ENCODE measurements at regions not wholly inside any gene's neighbourhood (a gene's known extent, or its start where the extent isn't known, plus 50 kb on each side); places are given as distances from the start of the nearest gene placed in this dataset.
A peak's percentile ranks its signal among the peaks of the same experiment; 100 is the strongest.
"Not testable (repeated sequence)": the region's sequence is repeated elsewhere in the genome, so short reads cannot be mapped to it uniquely, and the experiment has no call there.

- not testable (repeated sequence) for H3K9me3 ChIP-seq (replicated peaks in 1 of 2; ENCODE audit: control insufficient read depth in 2 of 2, insufficient read depth in 1 of 2, low read depth in 1 of 2, low read length in 2 of 2); H3K27me3 ChIP-seq (ENCODE audit: control insufficient read depth in 3 of 3, insufficient read depth in 3 of 3, low read depth in 1 of 3, low read length in 3 of 3); H2BK5ac ChIP-seq (ENCODE audit: low read length); H2AK5ac ChIP-seq (ENCODE audit: low read depth, low read length); H3K4me2 ChIP-seq (ENCODE audit: insufficient read depth, low read length, poor library complexity, severe bottlenecking); H2BK15ac ChIP-seq (ENCODE audit: low read length); H3K18ac ChIP-seq (ENCODE audit: low read length); H3K9ac ChIP-seq (ENCODE audit: low read depth, low read length, poor library complexity); H3K23ac ChIP-seq (ENCODE audit: low read depth, low read length, poor library complexity); H3K36me3 ChIP-seq (replicated peaks in 1 of 2; ENCODE audit: control insufficient read depth in 2 of 2, insufficient read depth in 2 of 2, low read length in 2 of 2); H4K91ac ChIP-seq (ENCODE audit: low read depth, low read length, poor library complexity); H3K14ac ChIP-seq (ENCODE audit: low read length); H3K27ac ChIP-seq (replicated peaks; ENCODE audit: low read length); H3K4ac ChIP-seq (ENCODE audit: low read length); H2BK12ac ChIP-seq (ENCODE audit: low read length); H4K8ac ChIP-seq (ENCODE audit: low read depth, low read length); H2BK120ac ChIP-seq (ENCODE audit: low read depth, low read length); H3K4me1 ChIP-seq (ENCODE audit: control insufficient read depth in 2 of 2, insufficient read depth in 1 of 2, low read depth in 1 of 2, low read length in 2 of 2); DNase-seq (ENCODE audit: low spot score); H2AFZ ChIP-seq (ENCODE audit: low read length); H3K79me1 ChIP-seq (ENCODE audit: low read depth, low read length); H3K4me3 ChIP-seq (ENCODE audit: low read length in 2 of 2)
- WGBS, 2 donors (ENCODE audit: extremely low coverage in 2 of 2, insufficient read length in 2 of 2, insufficient replicate concordance in 1 of 2) = no CpG with 5 or more reads among the region's 2 CpGs
Measured at GRCh38 chr6:153026-153425, 139.3 kb upstream of the DUSP22 start.

GRCh38 chr6:153867-154266, 138.4 kb upstream of the DUSP22 start:
- not testable (repeated sequence) for H2BK120ac ChIP-seq (ENCODE audit: low read depth, low read length); H3K27me3 ChIP-seq (ENCODE audit: control insufficient read depth in 3 of 3, insufficient read depth in 3 of 3, low read depth in 1 of 3, low read length in 3 of 3); H2AK5ac ChIP-seq (ENCODE audit: low read depth, low read length); H3K4me1 ChIP-seq (ENCODE audit: control insufficient read depth in 2 of 2, insufficient read depth in 1 of 2, low read depth in 1 of 2, low read length in 2 of 2); H3K23ac ChIP-seq (ENCODE audit: low read depth, low read length, poor library complexity); H3K4me3 ChIP-seq (ENCODE audit: low read length in 2 of 2); H4K8ac ChIP-seq (ENCODE audit: low read depth, low read length); H3K4ac ChIP-seq (ENCODE audit: low read length); H3K79me1 ChIP-seq (ENCODE audit: low read depth, low read length); H3K9me3 ChIP-seq (replicated peaks in 1 of 2; ENCODE audit: control insufficient read depth in 2 of 2, insufficient read depth in 1 of 2, low read depth in 1 of 2, low read length in 2 of 2); H2AFZ ChIP-seq (ENCODE audit: low read length); H2BK5ac ChIP-seq (ENCODE audit: low read length); H2BK12ac ChIP-seq (ENCODE audit: low read length); H3K27ac ChIP-seq (replicated peaks; ENCODE audit: low read length); H2BK15ac ChIP-seq (ENCODE audit: low read length); DNase-seq (ENCODE audit: low spot score); H3K36me3 ChIP-seq (replicated peaks in 1 of 2; ENCODE audit: control insufficient read depth in 2 of 2, insufficient read depth in 2 of 2, low read length in 2 of 2); H4K91ac ChIP-seq (ENCODE audit: low read depth, low read length, poor library complexity); H3K9ac ChIP-seq (ENCODE audit: low read depth, low read length, poor library complexity); H3K4me2 ChIP-seq (ENCODE audit: insufficient read depth, low read length, poor library complexity, severe bottlenecking); H3K18ac ChIP-seq (ENCODE audit: low read length); H3K14ac ChIP-seq (ENCODE audit: low read length)
- WGBS, 2 donors (ENCODE audit: extremely low coverage in 2 of 2, insufficient read length in 2 of 2, insufficient replicate concordance in 1 of 2) = no CpG with 5 or more reads among the region's 3 CpGs

GRCh38 chr6:154321-155092, 137.8 kb upstream of the DUSP22 start:
- H3K9ac ChIP-seq (ENCODE audit: low read depth, low read length, poor library complexity); H3K36me3 ChIP-seq (replicated peaks in 1 of 2; ENCODE audit: control insufficient read depth in 2 of 2, insufficient read depth in 2 of 2, low read length in 2 of 2); H3K23ac ChIP-seq (ENCODE audit: low read depth, low read length, poor library complexity); H3K4me1 ChIP-seq (ENCODE audit: control insufficient read depth in 2 of 2, insufficient read depth in 1 of 2, low read depth in 1 of 2, low read length in 2 of 2); H2BK5ac ChIP-seq (ENCODE audit: low read length); H3K14ac ChIP-seq (ENCODE audit: low read length); H2AFZ ChIP-seq (ENCODE audit: low read length); H2AK5ac ChIP-seq (ENCODE audit: low read depth, low read length); H3K4me2 ChIP-seq (ENCODE audit: insufficient read depth, low read length, poor library complexity, severe bottlenecking); H4K8ac ChIP-seq (ENCODE audit: low read depth, low read length); H3K18ac ChIP-seq (ENCODE audit: low read length); H3K27ac ChIP-seq (replicated peaks; ENCODE audit: low read length); H3K4me3 ChIP-seq (ENCODE audit: low read length in 2 of 2); DNase-seq (ENCODE audit: low spot score); H3K4ac ChIP-seq (ENCODE audit: low read length); H2BK12ac ChIP-seq (ENCODE audit: low read length); H2BK15ac ChIP-seq (ENCODE audit: low read length); H3K27me3 ChIP-seq (ENCODE audit: control insufficient read depth in 3 of 3, insufficient read depth in 3 of 3, low read depth in 1 of 3, low read length in 3 of 3); H3K9me3 ChIP-seq (replicated peaks in 1 of 2; ENCODE audit: control insufficient read depth in 2 of 2, insufficient read depth in 1 of 2, low read depth in 1 of 2, low read length in 2 of 2); H3K79me1 ChIP-seq (ENCODE audit: low read depth, low read length); H2BK120ac ChIP-seq (ENCODE audit: low read depth, low read length); H4K91ac ChIP-seq (ENCODE audit: low read depth, low read length, poor library complexity): not testable (repeated sequence)
- no CpG with 5 or more reads among the region's 9 CpGs for WGBS, 2 donors (ENCODE audit: extremely low coverage in 2 of 2, insufficient read length in 2 of 2, insufficient replicate concordance in 1 of 2)

GRCh38 chr6:156010-156409, 136.3 kb upstream of the DUSP22 start:
- Histone ChIP-seq H4K8ac (ENCODE audit: low read depth, low read length) (peak overlapping the region; percentile 82), H3K79me1 (ENCODE audit: low read depth, low read length) (no peaks in the 10 kb centered on the region), H3K4ac (ENCODE audit: low read length) (no peak overlapping the region), H3K23ac (ENCODE audit: low read depth, low read length, poor library complexity) (no peak overlapping the region), H2BK15ac (ENCODE audit: low read length) (no peak overlapping the region), H3K4me1 (ENCODE audit: control insufficient read depth in 2 of 2, insufficient read depth in 1 of 2, low read depth in 1 of 2, low read length in 2 of 2) (no peaks in the 10 kb centered on the region), H3K18ac (ENCODE audit: low read length) (no peak overlapping the region), H4K91ac (ENCODE audit: low read depth, low read length, poor library complexity) (no peak overlapping the region), H3K14ac (ENCODE audit: low read length) (no peak overlapping the region), H2AK5ac (ENCODE audit: low read depth, low read length) (no peak overlapping the region), H3K4me2 (ENCODE audit: insufficient read depth, low read length, poor library complexity, severe bottlenecking) (no peak overlapping the region), H2AFZ (ENCODE audit: low read length) (no peak overlapping the region), H3K9me3 (replicated peaks in 1 of 2; ENCODE audit: control insufficient read depth in 2 of 2, insufficient read depth in 1 of 2, low read depth in 1 of 2, low read length in 2 of 2) (no peaks in the 10 kb centered on the region), H2BK5ac (ENCODE audit: low read length) (no peak overlapping the region), H2BK120ac (ENCODE audit: low read depth, low read length) (no peak overlapping the region), H3K27me3 (ENCODE audit: control insufficient read depth in 3 of 3, insufficient read depth in 3 of 3, low read depth in 1 of 3, low read length in 3 of 3) (no peaks in the 10 kb centered on the region), H2BK12ac (ENCODE audit: low read length) (no peak overlapping the region), H3K4me3 (ENCODE audit: low read length in 2 of 2) (no peak overlapping the region), H3K9ac (ENCODE audit: low read depth, low read length, poor library complexity) (no peak overlapping the region), H3K27ac (replicated peaks; ENCODE audit: low read length) (no peak overlapping the region), H3K36me3 (replicated peaks in 1 of 2; ENCODE audit: control insufficient read depth in 2 of 2, insufficient read depth in 2 of 2, low read length in 2 of 2) (no peaks in the 10 kb centered on the region)
- DNase-seq (ENCODE audit: low spot score) = no peak
- WGBS, 2 donors (ENCODE audit: extremely low coverage in 2 of 2, insufficient read length in 2 of 2, insufficient replicate concordance in 1 of 2) = no CpG with 5 or more reads among the region's 5 CpGs
